GM12873 (cell line): ENCODE measurements at regions not wholly inside any gene's neighbourhood (a gene's known extent, or its start where the extent isn't known, plus 50 kb on each side); places are given as distances from the start of the nearest gene placed in this dataset.

Source experiments
- TF ChIP-seq, protein P1 (sequence below): IDR thresholded peaks from 2 replicates; pipeline ENCODE4 v1.5.1; 2012; ENCODE audit warnings: low read depth, mild to moderate bottlenecking, moderate library complexity, low read length, control low read depth; ENCODE audit not compliant: insufficient read depth; ENCODE audit errors: missing control alignments

- TF ChIP-seq, protein P1, sequence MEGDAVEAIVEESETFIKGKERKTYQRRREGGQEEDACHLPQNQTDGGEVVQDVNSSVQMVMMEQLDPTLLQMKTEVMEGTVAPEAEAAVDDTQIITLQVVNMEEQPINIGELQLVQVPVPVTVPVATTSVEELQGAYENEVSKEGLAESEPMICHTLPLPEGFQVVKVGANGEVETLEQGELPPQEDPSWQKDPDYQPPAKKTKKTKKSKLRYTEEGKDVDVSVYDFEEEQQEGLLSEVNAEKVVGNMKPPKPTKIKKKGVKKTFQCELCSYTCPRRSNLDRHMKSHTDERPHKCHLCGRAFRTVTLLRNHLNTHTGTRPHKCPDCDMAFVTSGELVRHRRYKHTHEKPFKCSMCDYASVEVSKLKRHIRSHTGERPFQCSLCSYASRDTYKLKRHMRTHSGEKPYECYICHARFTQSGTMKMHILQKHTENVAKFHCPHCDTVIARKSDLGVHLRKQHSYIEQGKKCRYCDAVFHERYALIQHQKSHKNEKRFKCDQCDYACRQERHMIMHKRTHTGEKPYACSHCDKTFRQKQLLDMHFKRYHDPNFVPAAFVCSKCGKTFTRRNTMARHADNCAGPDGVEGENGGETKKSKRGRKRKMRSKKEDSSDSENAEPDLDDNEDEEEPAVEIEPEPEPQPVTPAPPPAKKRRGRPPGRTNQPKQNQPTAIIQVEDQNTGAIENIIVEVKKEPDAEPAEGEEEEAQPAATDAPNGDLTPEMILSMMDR, result no peak
These were observed 50.2 kb upstream of the NID2 start for GRCh38 chr14:52119030-52119429.
